ENCODE measurements at regions not wholly inside any gene's neighbourhood (a gene's known extent, or its start where the extent isn't known, plus 50 kb on each side); places are given as distances from the start of the nearest gene placed in this dataset.

DNA sequence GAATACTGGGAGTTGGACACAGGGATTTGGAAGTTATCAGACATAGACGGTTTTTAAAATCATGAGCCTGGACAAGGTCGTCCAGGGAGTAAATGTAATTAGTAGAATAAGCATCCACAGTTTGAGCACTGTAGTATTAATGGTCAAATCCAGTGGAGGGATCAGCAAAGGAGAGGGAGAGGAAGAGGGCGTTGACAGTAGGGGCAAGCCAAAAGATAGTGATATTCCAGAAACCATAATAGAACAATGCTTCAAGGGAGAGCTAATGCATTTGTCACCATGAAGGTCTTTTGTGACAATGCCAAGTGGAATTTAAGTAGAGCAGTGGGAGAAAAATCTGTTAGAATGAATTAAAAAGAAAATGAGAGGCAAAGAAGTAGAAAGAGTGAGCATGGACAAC is 68.9 kb upstream of the SLC5A12 start:
- no peak for DNase-seq (ENCODE audit: low spot score)
- TF ChIP-seq, protein P1, sequence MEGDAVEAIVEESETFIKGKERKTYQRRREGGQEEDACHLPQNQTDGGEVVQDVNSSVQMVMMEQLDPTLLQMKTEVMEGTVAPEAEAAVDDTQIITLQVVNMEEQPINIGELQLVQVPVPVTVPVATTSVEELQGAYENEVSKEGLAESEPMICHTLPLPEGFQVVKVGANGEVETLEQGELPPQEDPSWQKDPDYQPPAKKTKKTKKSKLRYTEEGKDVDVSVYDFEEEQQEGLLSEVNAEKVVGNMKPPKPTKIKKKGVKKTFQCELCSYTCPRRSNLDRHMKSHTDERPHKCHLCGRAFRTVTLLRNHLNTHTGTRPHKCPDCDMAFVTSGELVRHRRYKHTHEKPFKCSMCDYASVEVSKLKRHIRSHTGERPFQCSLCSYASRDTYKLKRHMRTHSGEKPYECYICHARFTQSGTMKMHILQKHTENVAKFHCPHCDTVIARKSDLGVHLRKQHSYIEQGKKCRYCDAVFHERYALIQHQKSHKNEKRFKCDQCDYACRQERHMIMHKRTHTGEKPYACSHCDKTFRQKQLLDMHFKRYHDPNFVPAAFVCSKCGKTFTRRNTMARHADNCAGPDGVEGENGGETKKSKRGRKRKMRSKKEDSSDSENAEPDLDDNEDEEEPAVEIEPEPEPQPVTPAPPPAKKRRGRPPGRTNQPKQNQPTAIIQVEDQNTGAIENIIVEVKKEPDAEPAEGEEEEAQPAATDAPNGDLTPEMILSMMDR (IDR thresholded peaks at IDR 0.05), result no peak
- no peak overlapping the region for H3K4me3 ChIP-seq
- H3K27ac ChIP-seq, result no peak overlapping the region

- Histone ChIP-seq H3K4me3 (no peak overlapping the region), H3K27ac (no peak overlapping the region)
- TF ChIP-seq, protein P1 (IDR thresholded peaks at IDR 0.05), result no peak
- no peak for DNase-seq (ENCODE audit: low spot score)
These were observed 71.1 kb upstream of the SLC5A12 start for GRCh38 chr11:26792941-26793340.

DNA sequence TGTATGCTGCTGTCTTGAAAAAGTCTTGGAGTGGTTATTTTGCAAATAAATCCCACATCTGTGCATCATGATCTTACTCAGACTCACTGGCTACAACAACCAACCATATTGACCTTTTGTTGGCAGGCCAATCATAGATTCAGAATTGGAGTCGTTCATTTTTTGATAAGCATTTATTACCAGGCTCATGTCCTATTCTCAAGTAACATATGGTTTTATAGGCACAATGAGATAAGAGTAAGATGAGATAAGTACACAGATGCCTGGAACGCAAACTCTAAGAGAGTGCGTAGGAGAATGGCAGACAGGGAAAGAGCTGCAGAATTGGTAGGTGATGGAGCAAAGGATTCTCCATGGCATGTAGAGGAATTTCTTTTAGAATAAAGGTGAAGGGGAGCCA is 71.6 kb upstream of the SLC5A12 start:
- no peak for DNase-seq (ENCODE audit: low spot score)
- TF ChIP-seq, protein P1 (IDR thresholded peaks at IDR 0.05), result no peak
- no peak overlapping the region for H3K4me3 ChIP-seq
- H3K27ac ChIP-seq, result no peak overlapping the region

GRCh38 chr11:26801601-26802000 is 79.7 kb upstream of the SLC5A12 start:
- Histone ChIP-seq H3K27ac (no peak overlapping the region), H3K4me3 (no peak overlapping the region)
- DNase-seq (ENCODE audit: low spot score), result no peak
- TF ChIP-seq, protein P1 (IDR thresholded peaks at IDR 0.05), result no peak

DNA sequence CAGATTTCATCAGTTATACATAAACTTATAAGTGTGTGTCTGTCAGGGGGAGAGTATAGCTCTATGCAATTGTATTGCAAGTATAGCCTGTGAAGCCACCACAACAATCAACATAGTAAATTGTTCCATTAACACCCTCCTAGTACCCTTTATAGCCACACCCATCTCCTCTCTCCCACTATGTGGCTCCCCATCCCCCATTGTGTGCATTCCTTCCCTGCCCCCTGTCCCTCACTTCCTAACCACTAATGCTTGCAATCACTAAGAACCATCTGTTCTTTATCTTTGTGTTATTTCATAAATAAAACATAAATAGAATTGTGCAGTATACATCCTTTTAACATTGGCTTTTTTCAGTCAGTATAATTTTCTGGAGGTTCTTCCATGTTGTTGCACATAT is 83.1 kb upstream of the SLC5A12 start:
- Histone ChIP-seq H3K4me3 (no peak overlapping the region), H3K27ac (no peak overlapping the region)
- TF ChIP-seq, protein P1 (IDR thresholded peaks at IDR 0.05), result no peak
- no peak for DNase-seq (ENCODE audit: low spot score)

GRCh38 chr11:26806219-26806618 is 84.4 kb upstream of the SLC5A12 start:
- H3K27ac ChIP-seq, result no peak overlapping the region
- TF ChIP-seq, protein P1 (IDR thresholded peaks at IDR 0.05), result no peak
- DNase-seq (ENCODE audit: low spot score), result no peak

DNA sequence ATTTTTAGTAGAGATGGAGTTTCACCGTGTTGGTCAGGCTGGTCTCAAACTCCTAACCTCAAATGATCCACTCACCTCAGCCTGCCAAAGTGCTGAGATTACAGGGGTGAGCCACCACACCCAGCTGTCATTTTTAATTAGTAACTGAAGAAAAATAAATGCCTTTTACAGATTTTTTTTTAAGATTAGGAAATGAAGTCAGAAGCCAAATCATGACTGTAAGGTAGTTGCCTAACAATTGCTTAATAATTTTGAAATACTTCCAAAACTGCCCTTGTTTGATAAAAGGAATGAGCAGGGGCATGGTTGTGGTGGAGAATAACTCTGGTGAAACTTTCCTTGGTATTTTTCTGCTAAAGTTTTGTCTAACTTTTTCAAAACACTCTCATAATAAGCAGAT is 98.9 kb upstream of the SLC5A12 start:
- H3K4me3 ChIP-seq, result no peak overlapping the region
- TF ChIP-seq, protein P1 (IDR thresholded peaks at IDR 0.05), result no peak
- DNase-seq (ENCODE audit: low spot score), result no peak
- H3K27ac ChIP-seq, result peak overlapping the region in 1 of 2 donors; percentile 33

More at GRCh38 chr11:26806219-26806618, 84.4 kb upstream of the SLC5A12 start:
- H3K4me3 ChIP-seq, result no peak overlapping the region
